GM23338 (cell line): ENCODE measurements at regions not wholly inside any gene's neighbourhood (a gene's known extent, or its start where the extent isn't known, plus 50 kb on each side); places are given as distances from the start of the nearest gene placed in this dataset.

Experiments
- ATAC-seq: fragments of 200-7000 bp; cut with Tn5 transposase; 3 replicates; pipeline ENCODE4 v1.9.1; 2020
- DNase-seq: peaks from one replicate; pipeline ENCODE4 v3.0.0-alpha.2; 2015; ENCODE audit warnings: low spot score
- H2AFZ ChIP-seq: fragments of 200-600 bp; sonication (generic); 2 replicates; pipeline ENCODE4 v1.8.0; 2016; ENCODE audit warnings: antibody characterized with exemption, mild to moderate bottlenecking, moderate library complexity
- H3F3A ChIP-seq: fragments of 200-600 bp; sonication (generic); replicated peaks from 2 replicates; pipeline ENCODE4 v1.8.0; 2017; ENCODE audit warnings: antibody characterized with exemption, mixed run types, low read depth
- H3K27ac ChIP-seq: fragments of 200-600 bp; sonication (generic); 2 replicates; pipeline ENCODE4 v1.6.1; 2016; ENCODE audit warnings: low read depth
- H3K27me3 ChIP-seq: fragments of 200-600 bp; sonication (generic); 2 replicates; pipeline ENCODE4 v1.8.0; 2016; ENCODE audit warnings: mild to moderate bottlenecking, mixed run types, moderate library complexity; ENCODE audit not compliant: insufficient read depth
- H3K36me3 ChIP-seq: fragments of 200-600 bp; sonication (generic); 2 replicates; pipeline ENCODE4 v1.8.0; 2016; ENCODE audit warnings: mild to moderate bottlenecking; ENCODE audit not compliant: insufficient read depth
- H3K4me1 ChIP-seq: fragments of 200-600 bp; sonication (generic); 2 replicates; pipeline ENCODE4 v1.8.0; 2016; ENCODE audit warnings: mild to moderate bottlenecking, moderate library complexity; ENCODE audit not compliant: insufficient read depth
- H3K4me2 ChIP-seq: fragments of 200-600 bp; sonication (generic); 2 replicates; pipeline ENCODE4 v1.7.1; 2017; ENCODE audit warnings: mixed run types
- H3K4me3 ChIP-seq: fragments of 200-600 bp; sonication (generic); 2 replicates; pipeline ENCODE4 v1.6.1; 2016; ENCODE audit warnings: mixed run types
- H3K79me2 ChIP-seq: fragments of 200-600 bp; sonication (generic); replicated peaks from 2 replicates; pipeline ENCODE4 v1.8.0; 2017; ENCODE audit warnings: mild to moderate bottlenecking; ENCODE audit not compliant: insufficient read depth
- H3K9me2 ChIP-seq: fragments of 200-600 bp; sonication (generic); 2 replicates; pipeline ENCODE4 v1.8.0; 2017; ENCODE audit not compliant: insufficient read depth
- H4K20me1 ChIP-seq: fragments of 200-600 bp; sonication (generic); replicated peaks from 2 replicates; pipeline ENCODE4 v1.8.0; 2017; ENCODE audit warnings: mild to moderate bottlenecking; ENCODE audit not compliant: insufficient read depth
- H3K27ac Mint-ChIP-seq: 2 replicates; pipeline ENCODE4 v1.8.0; 2020; ENCODE audit warnings: inconsistent platforms, mild to moderate bottlenecking, moderate library complexity, mixed read lengths
- H3K27me3 Mint-ChIP-seq: 3 replicates; pipeline ENCODE4 v1.8.0; 2022; ENCODE audit warnings: low read depth, mild to moderate bottlenecking, moderate library complexity, mixed read lengths, inconsistent platforms; ENCODE audit not compliant: insufficient read depth, poor library complexity
- H3K36me3 Mint-ChIP-seq: 3 replicates; pipeline ENCODE4 v1.8.0; 2021; ENCODE audit warnings: low read depth, mild to moderate bottlenecking, inconsistent platforms, moderate library complexity, mixed read lengths
- H3K4me1 Mint-ChIP-seq: 3 replicates; pipeline ENCODE4 v1.8.0; 2020; ENCODE audit warnings: mild to moderate bottlenecking, inconsistent platforms, mixed read lengths
- H3K4me3 Mint-ChIP-seq: 3 replicates; pipeline ENCODE4 v1.8.0; 2021; ENCODE audit warnings: moderate library complexity, mild to moderate bottlenecking, inconsistent platforms, mixed read lengths
- H3K9me3 Mint-ChIP-seq: 3 replicates; pipeline ENCODE4 v1.8.0; 2020; ENCODE audit warnings: moderate library complexity, mild to moderate bottlenecking, inconsistent platforms, mixed read lengths
- CREB1 ChIP-seq: fragments of 250-450 bp; sonication (Bioruptor Pico); IDR thresholded peaks from 2 replicates; pipeline ENCODE4 v1.5.0; 2020; ENCODE audit warnings: low read depth, mild to moderate bottlenecking, moderate library complexity
- JUNB ChIP-seq: IDR thresholded peaks from one replicate; pipeline ENCODE4 v1.6.1; 2016; ENCODE audit warnings: antibody characterized with exemption; ENCODE audit not compliant: unreplicated experiment
- STAT1 ChIP-seq: IDR thresholded peaks from one replicate; pipeline ENCODE4 v1.6.1; 2016; ENCODE audit warnings: antibody characterized with exemption; ENCODE audit not compliant: unreplicated experiment
- ZNF331 ChIP-seq: fragments of 250-450 bp; sonication (Bioruptor Pico); IDR thresholded peaks from 2 replicates; pipeline ENCODE4 v1.5.0; 2020; ENCODE audit warnings: low read depth, mild to moderate bottlenecking, moderate library complexity
- TF ChIP-seq, protein P1 (sequence below): IDR thresholded peaks from one replicate; pipeline ENCODE4 v1.6.1; 2018; ENCODE audit warnings: antibody characterized with exemption; ENCODE audit not compliant: unreplicated experiment
- TF ChIP-seq, protein P2 (sequence below), 2 experiments: fragments of 200-600 bp in 1 of 2; sonication (generic) in 1 of 2; conservative IDR thresholded peaks; 2 replicates each; pipeline versions ENCODE4 v1.5.1 to v1.6.1; 2016 to 2017; ENCODE audit warnings: antibody characterized with exemption in 2 of 2, low read depth in 2 of 2, mild to moderate bottlenecking in 2 of 2, moderate library complexity in 1 of 2
- TF ChIP-seq, protein P3 (sequence below): fragments of 250-450 bp; sonication (Bioruptor Pico); IDR thresholded peaks from 2 replicates; pipeline ENCODE4 v1.5.0; 2020; ENCODE audit warnings: mild to moderate bottlenecking, moderate library complexity

- TF ChIP-seq, protein P1, sequence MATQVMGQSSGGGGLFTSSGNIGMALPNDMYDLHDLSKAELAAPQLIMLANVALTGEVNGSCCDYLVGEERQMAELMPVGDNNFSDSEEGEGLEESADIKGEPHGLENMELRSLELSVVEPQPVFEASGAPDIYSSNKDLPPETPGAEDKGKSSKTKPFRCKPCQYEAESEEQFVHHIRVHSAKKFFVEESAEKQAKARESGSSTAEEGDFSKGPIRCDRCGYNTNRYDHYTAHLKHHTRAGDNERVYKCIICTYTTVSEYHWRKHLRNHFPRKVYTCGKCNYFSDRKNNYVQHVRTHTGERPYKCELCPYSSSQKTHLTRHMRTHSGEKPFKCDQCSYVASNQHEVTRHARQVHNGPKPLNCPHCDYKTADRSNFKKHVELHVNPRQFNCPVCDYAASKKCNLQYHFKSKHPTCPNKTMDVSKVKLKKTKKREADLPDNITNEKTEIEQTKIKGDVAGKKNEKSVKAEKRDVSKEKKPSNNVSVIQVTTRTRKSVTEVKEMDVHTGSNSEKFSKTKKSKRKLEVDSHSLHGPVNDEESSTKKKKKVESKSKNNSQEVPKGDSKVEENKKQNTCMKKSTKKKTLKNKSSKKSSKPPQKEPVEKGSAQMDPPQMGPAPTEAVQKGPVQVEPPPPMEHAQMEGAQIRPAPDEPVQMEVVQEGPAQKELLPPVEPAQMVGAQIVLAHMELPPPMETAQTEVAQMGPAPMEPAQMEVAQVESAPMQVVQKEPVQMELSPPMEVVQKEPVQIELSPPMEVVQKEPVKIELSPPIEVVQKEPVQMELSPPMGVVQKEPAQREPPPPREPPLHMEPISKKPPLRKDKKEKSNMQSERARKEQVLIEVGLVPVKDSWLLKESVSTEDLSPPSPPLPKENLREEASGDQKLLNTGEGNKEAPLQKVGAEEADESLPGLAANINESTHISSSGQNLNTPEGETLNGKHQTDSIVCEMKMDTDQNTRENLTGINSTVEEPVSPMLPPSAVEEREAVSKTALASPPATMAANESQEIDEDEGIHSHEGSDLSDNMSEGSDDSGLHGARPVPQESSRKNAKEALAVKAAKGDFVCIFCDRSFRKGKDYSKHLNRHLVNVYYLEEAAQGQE = no peak
- TF ChIP-seq, protein P2, sequence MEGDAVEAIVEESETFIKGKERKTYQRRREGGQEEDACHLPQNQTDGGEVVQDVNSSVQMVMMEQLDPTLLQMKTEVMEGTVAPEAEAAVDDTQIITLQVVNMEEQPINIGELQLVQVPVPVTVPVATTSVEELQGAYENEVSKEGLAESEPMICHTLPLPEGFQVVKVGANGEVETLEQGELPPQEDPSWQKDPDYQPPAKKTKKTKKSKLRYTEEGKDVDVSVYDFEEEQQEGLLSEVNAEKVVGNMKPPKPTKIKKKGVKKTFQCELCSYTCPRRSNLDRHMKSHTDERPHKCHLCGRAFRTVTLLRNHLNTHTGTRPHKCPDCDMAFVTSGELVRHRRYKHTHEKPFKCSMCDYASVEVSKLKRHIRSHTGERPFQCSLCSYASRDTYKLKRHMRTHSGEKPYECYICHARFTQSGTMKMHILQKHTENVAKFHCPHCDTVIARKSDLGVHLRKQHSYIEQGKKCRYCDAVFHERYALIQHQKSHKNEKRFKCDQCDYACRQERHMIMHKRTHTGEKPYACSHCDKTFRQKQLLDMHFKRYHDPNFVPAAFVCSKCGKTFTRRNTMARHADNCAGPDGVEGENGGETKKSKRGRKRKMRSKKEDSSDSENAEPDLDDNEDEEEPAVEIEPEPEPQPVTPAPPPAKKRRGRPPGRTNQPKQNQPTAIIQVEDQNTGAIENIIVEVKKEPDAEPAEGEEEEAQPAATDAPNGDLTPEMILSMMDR (conservative IDR thresholded peaks at IDR 0.05; ENCODE audit: low read depth in 2 of 2) = no peak
- no peak for TF ChIP-seq ZNF331 (CRISPR knock-in tag)
These were observed 957.0 kb downstream of the NCAM2 start (continued) for GRCh38 chr21:21955204-21955603.

GRCh38 chr21:21957490-21957889 lies 959.3 kb downstream of the NCAM2 start:
- H3K4me1 Mint-ChIP-seq = no peaks in the 10 kb centered on the region
- TF ChIP-seq, protein P2 (conservative IDR thresholded peaks at IDR 0.05; ENCODE audit: low read depth in 2 of 2) = no peak
- no peak for TF ChIP-seq CREB1 (CRISPR knock-in tag)
- TF ChIP-seq, protein P3, sequence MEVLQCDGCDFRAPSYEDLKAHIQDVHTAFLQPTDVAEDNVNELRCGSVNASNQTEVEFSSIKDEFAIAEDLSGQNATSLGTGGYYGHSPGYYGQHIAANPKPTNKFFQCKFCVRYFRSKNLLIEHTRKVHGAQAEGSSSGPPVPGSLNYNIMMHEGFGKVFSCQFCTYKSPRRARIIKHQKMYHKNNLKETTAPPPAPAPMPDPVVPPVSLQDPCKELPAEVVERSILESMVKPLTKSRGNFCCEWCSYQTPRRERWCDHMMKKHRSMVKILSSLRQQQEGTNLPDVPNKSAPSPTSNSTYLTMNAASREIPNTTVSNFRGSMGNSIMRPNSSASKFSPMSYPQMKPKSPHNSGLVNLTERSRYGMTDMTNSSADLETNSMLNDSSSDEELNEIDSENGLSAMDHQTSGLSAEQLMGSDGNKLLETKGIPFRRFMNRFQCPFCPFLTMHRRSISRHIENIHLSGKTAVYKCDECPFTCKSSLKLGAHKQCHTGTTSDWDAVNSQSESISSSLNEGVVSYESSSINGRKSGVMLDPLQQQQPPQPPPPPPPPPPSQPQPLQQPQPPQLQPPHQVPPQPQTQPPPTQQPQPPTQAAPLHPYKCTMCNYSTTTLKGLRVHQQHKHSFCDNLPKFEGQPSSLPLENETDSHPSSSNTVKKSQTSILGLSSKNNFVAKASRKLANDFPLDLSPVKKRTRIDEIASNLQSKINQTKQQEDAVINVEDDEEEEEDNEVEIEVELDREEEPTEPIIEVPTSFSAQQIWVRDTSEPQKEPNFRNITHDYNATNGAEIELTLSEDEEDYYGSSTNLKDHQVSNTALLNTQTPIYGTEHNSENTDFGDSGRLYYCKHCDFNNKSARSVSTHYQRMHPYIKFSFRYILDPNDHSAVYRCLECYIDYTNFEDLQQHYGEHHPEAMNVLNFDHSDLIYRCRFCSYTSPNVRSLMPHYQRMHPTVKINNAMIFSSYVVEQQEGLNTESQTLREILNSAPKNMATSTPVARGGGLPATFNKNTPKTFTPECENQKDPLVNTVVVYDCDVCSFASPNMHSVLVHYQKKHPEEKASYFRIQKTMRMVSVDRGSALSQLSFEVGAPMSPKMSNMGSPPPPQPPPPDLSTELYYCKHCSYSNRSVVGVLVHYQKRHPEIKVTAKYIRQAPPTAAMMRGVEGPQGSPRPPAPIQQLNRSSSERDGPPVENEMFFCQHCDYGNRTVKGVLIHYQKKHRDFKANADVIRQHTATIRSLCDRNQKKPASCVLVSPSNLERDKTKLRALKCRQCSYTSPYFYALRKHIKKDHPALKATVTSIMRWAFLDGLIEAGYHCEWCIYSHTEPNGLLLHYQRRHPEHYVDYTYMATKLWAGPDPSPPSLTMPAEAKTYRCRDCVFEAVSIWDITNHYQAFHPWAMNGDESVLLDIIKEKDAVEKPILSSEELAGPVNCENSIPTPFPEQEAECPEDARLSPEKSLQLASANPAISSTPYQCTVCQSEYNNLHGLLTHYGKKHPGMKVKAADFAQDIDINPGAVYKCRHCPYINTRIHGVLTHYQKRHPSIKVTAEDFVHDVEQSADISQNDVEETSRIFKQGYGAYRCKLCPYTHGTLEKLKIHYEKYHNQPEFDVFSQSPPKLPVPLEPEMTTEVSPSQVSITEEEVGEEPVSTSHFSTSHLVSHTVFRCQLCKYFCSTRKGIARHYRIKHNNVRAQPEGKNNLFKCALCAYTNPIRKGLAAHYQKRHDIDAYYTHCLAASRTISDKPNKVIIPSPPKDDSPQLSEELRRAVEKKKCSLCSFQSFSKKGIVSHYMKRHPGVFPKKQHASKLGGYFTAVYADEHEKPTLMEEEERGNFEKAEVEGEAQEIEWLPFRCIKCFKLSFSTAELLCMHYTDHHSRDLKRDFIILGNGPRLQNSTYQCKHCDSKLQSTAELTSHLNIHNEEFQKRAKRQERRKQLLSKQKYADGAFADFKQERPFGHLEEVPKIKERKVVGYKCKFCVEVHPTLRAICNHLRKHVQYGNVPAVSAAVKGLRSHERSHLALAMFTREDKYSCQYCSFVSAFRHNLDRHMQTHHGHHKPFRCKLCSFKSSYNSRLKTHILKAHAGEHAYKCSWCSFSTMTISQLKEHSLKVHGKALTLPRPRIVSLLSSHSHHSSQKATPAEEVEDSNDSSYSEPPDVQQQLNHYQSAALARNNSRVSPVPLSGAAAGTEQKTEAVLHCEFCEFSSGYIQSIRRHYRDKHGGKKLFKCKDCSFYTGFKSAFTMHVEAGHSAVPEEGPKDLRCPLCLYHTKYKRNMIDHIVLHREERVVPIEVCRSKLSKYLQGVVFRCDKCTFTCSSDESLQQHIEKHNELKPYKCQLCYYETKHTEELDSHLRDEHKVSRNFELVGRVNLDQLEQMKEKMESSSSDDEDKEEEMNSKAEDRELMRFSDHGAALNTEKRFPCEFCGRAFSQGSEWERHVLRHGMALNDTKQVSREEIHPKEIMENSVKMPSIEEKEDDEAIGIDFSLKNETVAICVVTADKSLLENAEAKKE (CRISPR knock-in tag) = no peak
- no peak for TF ChIP-seq STAT1
- TF ChIP-seq JUNB = no peak

More at GRCh38 chr21:21957490-21957889, 959.3 kb downstream of the NCAM2 start:
- no peaks in the 10 kb centered on the region; the same call in 2 of the 3 replicates for H3K36me3 Mint-ChIP-seq
- no peaks in the 10 kb centered on the region for H3K27me3 ChIP-seq
- H3K4me3 Mint-ChIP-seq = no peak overlapping the region
- no peaks in the 10 kb centered on the region for H3K4me1 ChIP-seq
- no peaks in the 10 kb centered on the region for H3K27me3 Mint-ChIP-seq
- no peak overlapping the region for H2AFZ ChIP-seq
- peaks cover 3% of the 10 kb centered on the region; the same call in 1 of the 3 replicates for H3K9me3 Mint-ChIP-seq
- H3K4me2 ChIP-seq = no peak overlapping the region
- H3K27ac ChIP-seq = no peak overlapping the region
- H3K27ac Mint-ChIP-seq = no peak overlapping the region
- H3K9me2 ChIP-seq = 0 out of 2 replicates have a peak, but pooled peaks cover 3% of the 10 kb centered on the region
- DNase-seq (no peak), ATAC-seq (no peak)
- H3F3A ChIP-seq = no peaks in the 10 kb centered on the region
- H3K36me3 ChIP-seq = no peaks in the 10 kb centered on the region; the same call in 1 of the 2 replicates
- H3K79me2 ChIP-seq = no peaks in the 10 kb centered on the region
- H4K20me1 ChIP-seq = no peaks in the 10 kb centered on the region
- H3K4me3 ChIP-seq = no peak overlapping the region
